Adrenal gland (tissue), 9 donors: ENCODE measurements at regions not wholly inside any gene's neighbourhood (a gene's known extent, or its start where the extent isn't known, plus 50 kb on each side); places are given as distances from the start of the nearest gene placed in this dataset.

Source experiments
- DNase-seq, 7 donors: peaks; one replicate each; pipeline ENCODE4 v3.0.0-alpha.2; 2019 to 2020
- H3K27ac ChIP-seq, 5 donors: fragments of 200-600 bp; sonication (generic) in 4 of 5; 1 replicate in 3 of 5; 2 replicates in 2 of 5; pipeline versions ENCODE4 v1.5.1 to v1.8.0; 2016 to 2020; ENCODE audit warnings: mild to moderate bottlenecking in 1 of 5
- H3K27me3 ChIP-seq: fragments of 200-600 bp; 2 replicates; pipeline ENCODE4 v1.8.0; 2021
- H3K36me3 ChIP-seq, 2 donors: fragments of 200-600 bp; replicated peaks in 1 of 2; 1 replicate in 1 of 2; 2 replicates in 1 of 2; pipeline versions ENCODE4 v1.5.1 to v1.8.0; 2018 to 2022
- H3K4me1 ChIP-seq, 2 donors: fragments of 200-600 bp; replicated peaks in 1 of 2; 1 replicate in 1 of 2; 2 replicates in 1 of 2; pipeline versions ENCODE4 v1.5.1 to v1.8.0; 2018 to 2021
- H3K4me3 ChIP-seq, 4 donors: fragments of 200-600 bp; sonication (generic) in 3 of 4; one replicate each; pipeline ENCODE4 v1.5.1; 2016 to 2018
- H3K9me3 ChIP-seq, 3 donors: fragments of 200-600 bp; sonication (generic) in 1 of 3; replicated peaks in 1 of 3; 1 replicate in 2 of 3; 2 replicates in 1 of 3; pipeline versions ENCODE4 v1.5.1 to v1.8.0; 2016 to 2021
- POLR2A ChIP-seq, 2 donors: fragments of 450-650 bp; IDR thresholded peaks; one replicate each; pipeline ENCODE4 v1.6.1; 2017; ENCODE audit warnings: antibody characterized with exemption in 2 of 2, mild to moderate bottlenecking in 2 of 2, moderate library complexity in 1 of 2
- WGBS, 4 donors: extraction: QIAGEN DNeasy Blood & Tissue Kit in 2 of 4; methylation state at CpG; one replicate each; pipeline versions ENCODE4 v1.1.5 to v1.1.7; 2013 to 2017; 5-methylcytosine and 5-hydroxymethylcytosine counted together
- intact Hi-C, 2 donors: fragments of 100-400 bp; cut with DNase I; formaldehyde crosslinking; loops; one replicate each; pipeline versions ENCODE4 v1.14.1 to v1.15.0; 2022 to 2023
- TF ChIP-seq, protein P1 (sequence below), 6 experiments: fragments of 450-650 bp in 4 of 6; fragments of 200-600 bp in 2 of 6; sonication (generic) in 1 of 6; IDR thresholded peaks; 1 replicate in 5 of 6; 2 replicates in 1 of 6; pipeline versions ENCODE4 v1.5.1 to v1.8.0; 2016 to 2021; ENCODE audit warnings: antibody characterized with exemption in 6 of 6, mild to moderate bottlenecking in 2 of 6, moderate library complexity in 1 of 6
- donor health status: healthy with polysubstance abuse.
- donor health status: Bipolar disorder and iron deficiency.
- donor health status: DM: yes; HTN: yes; CAD: no.
- donor health status: DM: no; HTN: no; CAD: no.
- donor health status: DM: no; HTN: no; CAD: no.

DNA sequence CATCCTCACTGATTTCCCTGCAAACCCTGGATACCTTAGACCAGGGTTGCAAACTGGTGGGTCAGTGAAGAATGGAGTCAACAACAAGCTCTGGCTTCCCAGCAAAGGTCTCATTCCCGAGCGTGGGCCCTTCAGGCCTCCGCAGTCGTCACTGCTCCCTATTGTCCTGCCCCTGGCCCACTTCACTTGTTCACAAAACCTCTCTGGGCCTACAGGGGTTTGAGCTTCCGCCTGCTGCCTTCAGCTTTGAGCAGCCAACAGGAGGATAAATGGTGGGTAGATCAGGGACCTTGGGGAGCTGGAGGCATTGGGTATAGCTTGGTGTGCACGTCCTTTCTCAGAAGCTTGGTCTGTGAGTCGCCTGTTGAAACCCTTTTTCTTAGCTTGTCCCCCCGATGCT, 148.8 kb downstream of the KATNIP start:
- intact Hi-C loops: no loop called here
- 89 to 98% (median 97%) methylated on average over 8 of the region's 8 CpGs for WGBS, 4 donors
- no peaks in the 10 kb centered on the region for H3K36me3 ChIP-seq
- TF ChIP-seq, protein P1, sequence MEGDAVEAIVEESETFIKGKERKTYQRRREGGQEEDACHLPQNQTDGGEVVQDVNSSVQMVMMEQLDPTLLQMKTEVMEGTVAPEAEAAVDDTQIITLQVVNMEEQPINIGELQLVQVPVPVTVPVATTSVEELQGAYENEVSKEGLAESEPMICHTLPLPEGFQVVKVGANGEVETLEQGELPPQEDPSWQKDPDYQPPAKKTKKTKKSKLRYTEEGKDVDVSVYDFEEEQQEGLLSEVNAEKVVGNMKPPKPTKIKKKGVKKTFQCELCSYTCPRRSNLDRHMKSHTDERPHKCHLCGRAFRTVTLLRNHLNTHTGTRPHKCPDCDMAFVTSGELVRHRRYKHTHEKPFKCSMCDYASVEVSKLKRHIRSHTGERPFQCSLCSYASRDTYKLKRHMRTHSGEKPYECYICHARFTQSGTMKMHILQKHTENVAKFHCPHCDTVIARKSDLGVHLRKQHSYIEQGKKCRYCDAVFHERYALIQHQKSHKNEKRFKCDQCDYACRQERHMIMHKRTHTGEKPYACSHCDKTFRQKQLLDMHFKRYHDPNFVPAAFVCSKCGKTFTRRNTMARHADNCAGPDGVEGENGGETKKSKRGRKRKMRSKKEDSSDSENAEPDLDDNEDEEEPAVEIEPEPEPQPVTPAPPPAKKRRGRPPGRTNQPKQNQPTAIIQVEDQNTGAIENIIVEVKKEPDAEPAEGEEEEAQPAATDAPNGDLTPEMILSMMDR (IDR thresholded peaks at IDR 0.05): no peak
- no peak for TF ChIP-seq POLR2A (IDR thresholded peaks at IDR 0.05)
- H3K27me3 ChIP-seq: no peaks in the 10 kb centered on the region
- no peak overlapping the region for H3K27ac ChIP-seq
- DNase-seq: no peak
- no peak overlapping the region for H3K4me3 ChIP-seq
- no peaks in the 10 kb centered on the region for H3K4me1 ChIP-seq
- no peaks in the 10 kb centered on the region for H3K9me3 ChIP-seq

GRCh38 chr16:27699540-27699939, 149.6 kb downstream of the KATNIP start:
- intact Hi-C loops: no loop called here
- 93 to 97% (median 96%) methylated on average over 7 of the region's 7 CpGs for WGBS, 4 donors

DNA sequence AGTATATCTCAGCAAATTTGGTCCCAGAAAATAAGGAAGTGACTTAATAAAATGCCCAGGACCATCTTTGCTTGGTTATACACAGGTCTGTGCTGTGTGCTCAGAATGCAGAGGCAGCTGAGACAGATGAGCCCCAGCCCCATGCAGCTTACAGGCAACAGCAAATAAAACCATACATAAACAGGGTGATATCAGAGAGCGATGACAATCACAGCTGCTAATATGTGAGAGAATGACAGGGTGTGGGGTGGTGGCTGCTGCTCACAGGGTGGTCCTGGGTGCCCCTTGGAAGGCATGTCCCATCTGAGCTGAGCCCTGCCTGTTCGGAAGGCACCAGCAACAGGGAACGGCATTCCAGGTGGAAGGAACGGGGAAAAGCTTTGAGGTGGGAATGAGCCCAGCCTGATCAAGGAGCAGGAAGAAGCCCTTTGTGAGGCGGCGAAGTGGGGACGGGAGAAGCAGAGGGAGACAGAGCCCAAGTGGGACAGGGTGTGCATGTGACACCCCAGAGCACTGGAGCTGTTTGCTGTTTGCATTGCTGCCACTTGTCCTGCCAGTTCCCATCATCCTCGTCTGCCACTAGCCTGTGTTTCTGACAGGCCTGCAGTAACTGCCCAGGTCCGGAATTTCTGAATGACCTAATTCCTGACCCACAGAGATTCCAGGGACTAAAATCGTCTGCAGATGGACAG, 150.5 kb downstream of the KATNIP start:
- Histone ChIP-seq H3K27ac (no peak overlapping the region), H3K4me1 (no peaks in the 10 kb centered on the region), H3K36me3 (no peaks in the 10 kb centered on the region), H3K9me3 (no peaks in the 10 kb centered on the region), H3K4me3 (no peak overlapping the region), H3K27me3 (no peaks in the 10 kb centered on the region)
- no peak for DNase-seq
- intact Hi-C loops: no loop called here
- TF ChIP-seq, protein P1 (IDR thresholded peaks at IDR 0.05): no peak
- no peak for TF ChIP-seq POLR2A (IDR thresholded peaks at IDR 0.05)
- WGBS, 4 donors: 88 to 92% (median 91%) methylated on average over 10 of the region's 10 CpGs

More at GRCh38 chr16:27699540-27699939, 149.6 kb downstream of the KATNIP start:
- DNase-seq: no peak
- Histone ChIP-seq H3K4me1 (no peaks in the 10 kb centered on the region), H3K9me3 (no peaks in the 10 kb centered on the region), H3K36me3 (no peaks in the 10 kb centered on the region), H3K27ac (no peak overlapping the region), H3K27me3 (no peaks in the 10 kb centered on the region), H3K4me3 (no peak overlapping the region)
- TF ChIP-seq, protein P1 (IDR thresholded peaks at IDR 0.05): no peak
- no peak for TF ChIP-seq POLR2A (IDR thresholded peaks at IDR 0.05)

DNA sequence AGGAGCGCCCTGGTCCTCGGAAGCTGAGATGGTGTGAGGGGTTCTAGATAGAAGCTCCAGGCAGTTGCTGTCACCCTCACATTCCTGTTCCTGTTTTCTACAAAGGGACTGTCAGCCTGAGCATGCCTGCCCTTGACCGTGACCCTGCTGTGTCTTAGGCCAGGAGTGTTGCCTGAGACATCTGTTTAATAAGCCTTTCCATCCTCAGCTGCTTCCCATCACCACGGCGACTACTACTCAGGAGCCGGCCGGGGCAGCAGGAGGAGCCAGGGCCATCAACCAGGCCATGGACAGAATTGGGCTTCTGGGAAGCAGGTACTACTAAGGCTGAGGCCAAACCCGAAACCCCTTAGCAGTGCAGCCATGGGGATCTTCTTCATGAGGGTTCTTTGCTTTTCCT, 151.4 kb downstream of the KATNIP start:
- no peak for DNase-seq
- H3K4me3 ChIP-seq: no peak overlapping the region
- no peaks in the 10 kb centered on the region for H3K9me3 ChIP-seq
- intact Hi-C loops: no loop called here
- H3K4me1 ChIP-seq: no peaks in the 10 kb centered on the region
- H3K27me3 ChIP-seq: no peaks in the 10 kb centered on the region
- H3K36me3 ChIP-seq: no peaks in the 10 kb centered on the region
- no peak overlapping the region for H3K27ac ChIP-seq
- 89 to 96% (median 90%) methylated on average over 7 to 8 of the region's 8 CpGs for WGBS, 4 donors
- TF ChIP-seq POLR2A (IDR thresholded peaks at IDR 0.05): no peak
- TF ChIP-seq, protein P1 (IDR thresholded peaks at IDR 0.05): no peak
